ENCODE measurements at regions not wholly inside any gene's neighbourhood (a gene's known extent, or its start where the extent isn't known, plus 50 kb on each side); places are given as distances from the start of the nearest gene placed in this dataset.

GRCh38 chr5:89034588-89034987 is 151.6 kb upstream of the MEF2C start:
- CTCF ChIA-PET (ENCODE audit: partially characterized antibody), result interaction anchor here (1.2 kb wide), 1 partner anchor 16 kb away, joined by 6 read pairs; no protein-coding TSS in a partner anchor
- Histone ChIP-seq H3K4ac (replicated peaks; ENCODE audit: insufficient read length, low read depth, low read length) (no peak overlapping the region), H3K9me3 (ENCODE audit: insufficient read depth in 2 of 2, low read depth in 1 of 2, low read length in 1 of 2) (no peaks in the 10 kb centered on the region), H3K36me3 (ENCODE audit: control insufficient read depth in 2 of 4, insufficient read depth in 4 of 4, low read length in 3 of 4) (no peaks in the 10 kb centered on the region), H4K91ac (replicated peaks; ENCODE audit: insufficient read length, low read length) (no peak overlapping the region), H2BK12ac (ENCODE audit: low read depth, low read length) (no peak overlapping the region), H3K56ac (replicated peaks; ENCODE audit: insufficient read length, low read depth, low read length) (no peak overlapping the region), H3K79me1 (ENCODE audit: low read depth, low read length) (no peaks in the 10 kb centered on the region), H4K5ac (ENCODE audit: insufficient read length, low read depth, low read length) (no peak overlapping the region), H3K18ac (ENCODE audit: extremely low read depth, low read length) (no peak overlapping the region), H3K23ac (ENCODE audit: insufficient read length) (no peak overlapping the region), H3K4me3 (ENCODE audit: extremely low read depth in 1 of 4, insufficient read depth in 2 of 4, low read depth in 3 of 4, low read length in 4 of 4) (no peak overlapping the region), H2BK15ac (ENCODE audit: low read length) (no peak overlapping the region), H2AK5ac (ENCODE audit: low read depth, low read length) (no peak overlapping the region), H2BK20ac (ENCODE audit: low read length) (no peak overlapping the region), H2AFZ (ENCODE audit: low read length) (no peak overlapping the region), H3K27me3 (replicated peaks in 1 of 4; ENCODE audit: control insufficient read depth in 3 of 4, extremely low read depth in 1 of 4, insufficient read depth in 3 of 4, low read length in 3 of 4) (no peaks in the 10 kb centered on the region), H4K8ac (ENCODE audit: extremely low read depth, insufficient read depth, low read length) (no peak overlapping the region), H3K4me1 (replicated peaks in 1 of 4; ENCODE audit: control insufficient read depth in 3 of 4, insufficient read depth in 4 of 4, low read length in 3 of 4) (no peaks in the 10 kb centered on the region), H3K4me2 (ENCODE audit: insufficient read depth in 1 of 2, low read depth in 2 of 2, low read length in 2 of 2) (no peak overlapping the region), H3K23me2 (ENCODE audit: low read depth, low read length) (no peaks in the 10 kb centered on the region), H3K9ac (replicated peaks in 1 of 4; ENCODE audit: extremely low read depth in 1 of 4, low read depth in 3 of 4, low read length in 3 of 4) (no peak overlapping the region), H3K14ac (ENCODE audit: insufficient read length) (no peak overlapping the region), H2BK120ac (replicated peaks; ENCODE audit: low read depth, low read length) (no peak overlapping the region), H3K79me2 (ENCODE audit: control insufficient read depth in 1 of 2, insufficient read depth in 2 of 2, low read length in 2 of 2) (no peaks in the 10 kb centered on the region), H4K20me1 (replicated peaks in 1 of 2; ENCODE audit: control insufficient read depth in 1 of 2, insufficient read depth in 2 of 2, low read length in 2 of 2) (no peaks in the 10 kb centered on the region), H3K27ac (ENCODE audit: low read depth, low read length) (no peak overlapping the region), H2BK5ac (ENCODE audit: low read depth, low read length) (no peak overlapping the region)
- FAIRE-seq (no peak), DNase-seq (ENCODE audit: low read depth in 1 of 2, low spot score in 2 of 2) (no peak)
- 90% methylated on average over 2 of the region's 2 CpGs; no CpG with 5 or more reads in 1 of the 2 experiments for WGBS, 2 experiments (ENCODE audit: extremely low coverage in 1 of 2, insufficient coverage in 1 of 2, insufficient read length in 1 of 2, insufficient replicate concordance in 2 of 2, low coverage in 1 of 2, low lambda C conversion rate in 2 of 2, missing lambda C conversion rate in 1 of 2)
- POLR2A ChIA-PET (ENCODE audit: partially characterized antibody), result no interaction called here
- TF ChIP-seq EZH2 (IDR thresholded peaks at IDR 0.05; ENCODE audit: low read depth, low read length, severe bottlenecking), result no peak
- TF ChIP-seq TEAD4 (IDR thresholded peaks at IDR 0.05; ENCODE audit: low read depth, low read length), result no peak
- no peak for TF ChIP-seq SIX5 (IDR thresholded peaks at IDR 0.05; ENCODE audit: low read depth, low read length)
- no peak for TF ChIP-seq CTCF (IDR thresholded peaks at IDR 0.05; ENCODE audit: control extremely low read depth in 1 of 3, insufficient read depth in 1 of 3, low read depth in 1 of 3, low read length in 3 of 3)
- no peak for TF ChIP-seq RFX5 (IDR thresholded peaks at IDR 0.05; ENCODE audit: borderline replicate concordance, low read depth, low read length)
- TF ChIP-seq ATF3 (IDR thresholded peaks at IDR 0.05; ENCODE audit: insufficient read depth, low read depth, low read length), result no peak
- TF ChIP-seq TBP (IDR thresholded peaks at IDR 0.05; ENCODE audit: low read depth, low read length), result no peak
- TF ChIP-seq NANOG (IDR thresholded peaks at IDR 0.05; ENCODE audit: insufficient read depth, low read depth, low read length, poor library complexity, severe bottlenecking), result no peak
